Mammary epithelial cell (primary cell): ENCODE measurements at regions not wholly inside any gene's neighbourhood (a gene's known extent, or its start where the extent isn't known, plus 50 kb on each side); places are given as distances from the start of the nearest gene placed in this dataset.

Experiments used
- EZH2 ChIP-seq: IDR thresholded peaks from 2 replicates; pipeline ENCODE4 v1.6.1; 2012; ENCODE audit warnings: low read length, inconsistent platforms, borderline replicate concordance
- TF ChIP-seq, protein P1 (sequence below), 2 donors: IDR thresholded peaks in 1 of 2; conservative IDR thresholded peaks in 1 of 2; 2 replicates each; pipeline ENCODE4 v1.5.1; 2011 to 2012; ENCODE audit warnings: inconsistent platforms in 2 of 2, low read length in 2 of 2, mild to moderate bottlenecking in 2 of 2, control low read depth in 1 of 2, low read depth in 1 of 2; ENCODE audit not compliant: insufficient read depth in 1 of 2; ENCODE audit errors: extremely low read depth in 1 of 2

DNA sequence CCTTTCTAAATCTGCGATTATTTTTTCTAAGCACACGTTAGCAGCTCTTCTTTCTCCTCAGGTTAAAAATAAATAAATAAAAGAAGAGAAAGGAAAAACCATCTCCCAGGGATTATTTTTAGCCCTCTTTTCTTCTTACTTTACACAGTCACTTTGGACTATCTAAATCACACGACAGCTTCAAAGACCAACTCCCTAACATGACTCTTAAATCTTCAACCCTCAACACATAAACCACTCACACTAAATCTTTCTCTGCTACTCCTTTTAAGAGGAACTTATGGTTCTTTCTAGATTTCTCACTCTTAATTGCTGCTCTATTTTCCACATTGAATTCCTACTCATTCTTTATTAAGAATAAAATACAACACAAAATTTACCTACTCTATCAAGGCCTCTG lies 1095.0 kb upstream of the B3GALT2 start:
- TF ChIP-seq, protein P1, sequence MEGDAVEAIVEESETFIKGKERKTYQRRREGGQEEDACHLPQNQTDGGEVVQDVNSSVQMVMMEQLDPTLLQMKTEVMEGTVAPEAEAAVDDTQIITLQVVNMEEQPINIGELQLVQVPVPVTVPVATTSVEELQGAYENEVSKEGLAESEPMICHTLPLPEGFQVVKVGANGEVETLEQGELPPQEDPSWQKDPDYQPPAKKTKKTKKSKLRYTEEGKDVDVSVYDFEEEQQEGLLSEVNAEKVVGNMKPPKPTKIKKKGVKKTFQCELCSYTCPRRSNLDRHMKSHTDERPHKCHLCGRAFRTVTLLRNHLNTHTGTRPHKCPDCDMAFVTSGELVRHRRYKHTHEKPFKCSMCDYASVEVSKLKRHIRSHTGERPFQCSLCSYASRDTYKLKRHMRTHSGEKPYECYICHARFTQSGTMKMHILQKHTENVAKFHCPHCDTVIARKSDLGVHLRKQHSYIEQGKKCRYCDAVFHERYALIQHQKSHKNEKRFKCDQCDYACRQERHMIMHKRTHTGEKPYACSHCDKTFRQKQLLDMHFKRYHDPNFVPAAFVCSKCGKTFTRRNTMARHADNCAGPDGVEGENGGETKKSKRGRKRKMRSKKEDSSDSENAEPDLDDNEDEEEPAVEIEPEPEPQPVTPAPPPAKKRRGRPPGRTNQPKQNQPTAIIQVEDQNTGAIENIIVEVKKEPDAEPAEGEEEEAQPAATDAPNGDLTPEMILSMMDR (conservative IDR thresholded peaks at IDR 0.05 in 1 of 2, IDR thresholded peaks at IDR 0.05 in 1 of 2; ENCODE audit: extremely low read depth in 1 of 2, insufficient read depth in 1 of 2, low read depth in 1 of 2, low read length in 2 of 2), result no peak
- no peak for TF ChIP-seq EZH2
